ENCODE measurements at regions not wholly inside any gene's neighbourhood (a gene's known extent, or its start where the extent isn't known, plus 50 kb on each side); places are given as distances from the start of the nearest gene placed in this dataset.

DNA sequence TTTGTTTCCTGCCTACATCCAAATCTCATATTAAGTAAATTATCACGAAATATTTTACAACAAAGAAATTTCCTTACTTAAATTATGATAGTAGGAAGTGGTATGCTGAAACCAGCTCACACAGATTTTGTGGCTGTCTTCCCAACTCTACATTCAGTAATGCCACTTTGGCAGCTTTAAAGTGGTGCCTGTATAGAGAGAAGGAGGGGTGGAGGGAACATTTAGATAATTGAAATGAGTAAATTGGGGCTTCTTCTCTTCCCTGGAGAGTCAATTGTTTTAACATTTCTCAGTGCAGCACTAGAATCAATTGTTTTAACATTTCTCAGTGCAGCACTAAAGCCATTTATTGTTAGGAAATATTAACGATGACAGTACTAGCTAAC lies 1323.1 kb downstream of the PCDH7 start:
- TF ChIP-seq POLR2A (IDR thresholded peaks at IDR 0.05; ENCODE audit: low read length) (no peak), GATA1 (IDR thresholded peaks at IDR 0.05; ENCODE audit: low read depth, low read length) (no peak)
